Endodermal cell (in vitro differentiated cells): ENCODE measurements at regions not wholly inside any gene's neighbourhood (a gene's known extent, or its start where the extent isn't known, plus 50 kb on each side); places are given as distances from the start of the nearest gene placed in this dataset.

Experiments
- DNase-seq: peaks from one replicate; pipeline ENCODE4 v3.0.0-alpha.2; 2017
- H3K27ac ChIP-seq: 2 replicates; pipeline ENCODE4 v1.5.1; 2013; ENCODE audit warnings: mild to moderate bottlenecking, low read depth, low read length, moderate library complexity
- H3K27me3 ChIP-seq: 2 replicates; pipeline ENCODE4 v1.6.1; 2013; ENCODE audit warnings: mild to moderate bottlenecking, low read length, moderate library complexity; ENCODE audit not compliant: insufficient read depth, control insufficient read depth, poor library complexity, severe bottlenecking
- H3K36me3 ChIP-seq: 2 replicates; pipeline ENCODE4 v1.7.0; 2013; ENCODE audit warnings: mild to moderate bottlenecking, low read length, moderate library complexity; ENCODE audit not compliant: control insufficient read depth, insufficient read depth
- H3K4me1 ChIP-seq: one replicate; pipeline ENCODE4 v1.7.0; 2013; ENCODE audit warnings: low read length; ENCODE audit not compliant: control insufficient read depth, insufficient read depth
- H3K4me3 ChIP-seq: 2 replicates; pipeline ENCODE4 v1.5.1; 2013; ENCODE audit warnings: mild to moderate bottlenecking, low read length, moderate library complexity
- H3K9ac ChIP-seq: 2 replicates; pipeline ENCODE4 v1.6.1; 2013; ENCODE audit warnings: mild to moderate bottlenecking, low read length, moderate library complexity; ENCODE audit not compliant: poor library complexity, severe bottlenecking; ENCODE audit errors: extremely low read depth
- H3K9me3 ChIP-seq: 2 replicates; pipeline ENCODE4 v1.6.1; 2013; ENCODE audit warnings: mild to moderate bottlenecking, low read length, moderate library complexity; ENCODE audit not compliant: control insufficient read depth
- H3K27ac Mint-ChIP-seq: 2 replicates; pipeline ENCODE4 v1.8.0; 2020; ENCODE audit warnings: mixed read lengths
- H3K27me3 Mint-ChIP-seq: 2 replicates; pipeline ENCODE4 v1.8.0; 2021; ENCODE audit warnings: mild to moderate bottlenecking, mixed read lengths; ENCODE audit not compliant: insufficient read depth
- H3K36me3 Mint-ChIP-seq: 2 replicates; pipeline ENCODE4 v1.8.0; 2020; ENCODE audit warnings: low read depth, mixed read lengths
- H3K4me1 Mint-ChIP-seq: 2 replicates; pipeline ENCODE4 v1.8.0; 2020; ENCODE audit warnings: mixed read lengths
- H3K4me3 Mint-ChIP-seq: 2 replicates; pipeline ENCODE4 v1.8.0; 2020; ENCODE audit warnings: mild to moderate bottlenecking, moderate library complexity, mixed read lengths
- H3K9me3 Mint-ChIP-seq: 2 replicates; pipeline ENCODE4 v1.8.0; 2020; ENCODE audit warnings: mild to moderate bottlenecking, mixed read lengths
- WGBS, 2 experiments: methylation state at CpG; one replicate each; pipeline versions ENCODE4 v1.1.5 to v1.1.7; 2013; ENCODE audit warnings: missing lambda C conversion rate in 2 of 2, mixed read lengths in 1 of 2; ENCODE audit not compliant: insufficient coverage in 1 of 2, insufficient read length in 1 of 2; 5-methylcytosine and 5-hydroxymethylcytosine counted together
- TF ChIP-seq, protein P1 (sequence below): fragments of 200-600 bp; sonication (generic); conservative IDR thresholded peaks from 2 replicates; pipeline ENCODE4 v1.5.0; 2021; ENCODE audit warnings: antibody characterized with exemption, mild to moderate bottlenecking

DNA sequence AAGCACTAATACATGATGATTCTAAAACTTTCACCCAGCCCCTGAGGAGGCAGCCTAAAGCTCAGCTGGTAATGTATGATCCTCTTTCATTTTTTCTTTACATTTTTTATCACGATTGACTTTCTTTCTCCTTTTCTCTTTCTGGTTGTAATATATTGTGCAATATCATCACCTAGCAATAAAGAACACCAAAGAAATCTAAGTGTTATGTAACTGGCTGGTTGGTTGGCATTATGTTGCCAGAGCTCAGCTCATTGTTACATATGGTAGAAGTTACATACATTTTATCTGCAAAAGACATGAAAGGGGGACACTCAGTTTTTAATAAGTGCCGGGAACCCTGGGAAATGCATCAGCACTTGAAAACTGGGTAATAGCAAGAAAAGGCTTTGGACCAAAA, 432.1 kb upstream of the DDI1 start:
- Mint-ChIP-seq H3K36me3 (no peaks in the 10 kb centered on the region), H3K27me3 (peaks cover 14% of the 10 kb centered on the region), H3K4me1 (peaks cover 35% of the 10 kb centered on the region), H3K9me3 (peaks cover 8% of the 10 kb centered on the region), H3K4me3 (no peak overlapping the region), H3K27ac (no peak overlapping the region)
- 86 to 97% methylated on average over 1 of the region's 2 CpGs for WGBS, 2 experiments
- H3K4me3 ChIP-seq: no peak overlapping the region
- DNase-seq: no peak
- H3K4me1 ChIP-seq: peaks cover 16% of the 10 kb centered on the region
- TF ChIP-seq, protein P1, sequence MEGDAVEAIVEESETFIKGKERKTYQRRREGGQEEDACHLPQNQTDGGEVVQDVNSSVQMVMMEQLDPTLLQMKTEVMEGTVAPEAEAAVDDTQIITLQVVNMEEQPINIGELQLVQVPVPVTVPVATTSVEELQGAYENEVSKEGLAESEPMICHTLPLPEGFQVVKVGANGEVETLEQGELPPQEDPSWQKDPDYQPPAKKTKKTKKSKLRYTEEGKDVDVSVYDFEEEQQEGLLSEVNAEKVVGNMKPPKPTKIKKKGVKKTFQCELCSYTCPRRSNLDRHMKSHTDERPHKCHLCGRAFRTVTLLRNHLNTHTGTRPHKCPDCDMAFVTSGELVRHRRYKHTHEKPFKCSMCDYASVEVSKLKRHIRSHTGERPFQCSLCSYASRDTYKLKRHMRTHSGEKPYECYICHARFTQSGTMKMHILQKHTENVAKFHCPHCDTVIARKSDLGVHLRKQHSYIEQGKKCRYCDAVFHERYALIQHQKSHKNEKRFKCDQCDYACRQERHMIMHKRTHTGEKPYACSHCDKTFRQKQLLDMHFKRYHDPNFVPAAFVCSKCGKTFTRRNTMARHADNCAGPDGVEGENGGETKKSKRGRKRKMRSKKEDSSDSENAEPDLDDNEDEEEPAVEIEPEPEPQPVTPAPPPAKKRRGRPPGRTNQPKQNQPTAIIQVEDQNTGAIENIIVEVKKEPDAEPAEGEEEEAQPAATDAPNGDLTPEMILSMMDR: no peak
- H3K27me3 ChIP-seq: peaks cover 18% of the 10 kb centered on the region
- peaks cover 8% of the 10 kb centered on the region for H3K9me3 ChIP-seq
- no peak overlapping the region for H3K9ac ChIP-seq
- no peak overlapping the region for H3K27ac ChIP-seq
- no peaks in the 10 kb centered on the region for H3K36me3 ChIP-seq

DNA sequence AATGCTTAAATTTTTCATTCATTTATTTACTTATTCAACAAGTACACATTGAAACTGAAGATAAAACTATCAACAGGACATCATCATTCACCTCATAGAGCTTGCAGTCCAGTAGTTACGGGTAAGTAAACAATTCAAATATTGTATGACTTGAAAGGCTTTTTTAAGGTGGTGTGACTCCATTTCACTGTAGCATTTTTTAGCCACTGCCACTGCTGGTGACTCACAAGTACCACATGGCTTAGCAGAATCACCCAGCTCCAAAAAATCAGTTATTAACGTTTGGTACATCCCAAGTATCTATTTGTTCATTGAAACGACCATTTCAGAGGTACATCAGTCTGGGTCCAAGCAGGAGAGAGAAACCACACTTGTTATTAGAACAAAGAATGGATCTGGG, 427.9 kb upstream of the DDI1 start:
- Mint-ChIP-seq H3K27ac (no peak overlapping the region), H3K9me3 (peaks cover 14% of the 10 kb centered on the region), H3K4me3 (no peak overlapping the region), H3K4me1 (peaks cover 15% of the 10 kb centered on the region), H3K27me3 (peaks cover 14% of the 10 kb centered on the region), H3K36me3 (no peaks in the 10 kb centered on the region)
- DNase-seq: no peak
- Histone ChIP-seq H3K4me3 (peak overlapping the region; percentile 13), H3K27ac (no peak overlapping the region), H3K36me3 (no peaks in the 10 kb centered on the region), H3K4me1 (peaks cover under 1% of the 10 kb centered on the region), H3K9me3 (peaks cover 11% of the 10 kb centered on the region), H3K9ac (no peak overlapping the region), H3K27me3 (peaks cover 16% of the 10 kb centered on the region)
- TF ChIP-seq, protein P1: no peak
- 91 to 95% methylated on average over 3 of the region's 3 CpGs for WGBS, 2 experiments

DNA sequence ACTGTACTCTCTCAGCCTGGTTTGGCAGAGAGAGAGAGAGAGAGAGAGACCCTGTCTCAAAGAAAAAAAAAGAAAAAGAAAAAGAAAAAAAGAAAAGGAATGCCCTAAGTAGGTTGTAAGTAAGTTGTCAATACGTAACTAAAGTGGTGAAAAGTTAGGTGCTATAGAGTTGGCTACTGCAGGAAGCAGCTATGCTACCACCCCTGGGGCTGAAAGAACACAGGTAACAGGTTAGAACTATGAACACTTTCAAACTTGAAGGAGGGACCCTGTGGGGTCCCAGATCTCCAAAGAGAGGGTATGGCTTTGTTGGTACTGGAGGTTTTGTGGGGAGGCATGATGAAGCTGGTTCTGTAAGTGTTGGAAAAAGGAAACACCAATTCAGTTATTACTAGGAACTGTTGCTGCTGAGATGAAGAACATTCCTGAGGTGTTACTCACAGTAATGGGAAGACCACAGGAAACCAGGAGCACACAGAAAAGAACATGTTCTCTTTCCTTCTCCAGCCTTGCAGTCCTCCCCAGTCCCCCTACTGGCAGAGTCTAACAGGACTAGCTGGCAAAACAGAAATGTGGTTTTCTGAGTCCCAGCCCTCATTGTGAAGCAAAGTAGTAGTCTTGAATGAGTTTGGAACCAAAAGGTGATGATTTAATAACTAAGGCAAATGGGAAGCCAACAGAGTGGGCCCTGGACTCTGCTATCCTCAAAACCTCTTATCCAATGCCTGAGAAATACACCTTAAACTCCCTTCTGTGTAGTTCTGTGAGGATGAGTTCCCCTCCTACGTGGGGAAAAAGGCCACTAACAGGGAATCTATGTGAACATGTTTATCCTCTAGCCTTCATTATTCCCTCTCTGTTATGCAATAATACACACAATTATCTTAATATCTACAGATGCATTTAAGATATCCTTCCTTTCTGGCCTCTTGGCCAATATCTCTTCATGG, 427.0 kb upstream of the DDI1 start:
- Mint-ChIP-seq H3K9me3 (peaks cover 14% of the 10 kb centered on the region), H3K27ac (no peak overlapping the region), H3K4me3 (no peak overlapping the region), H3K4me1 (peaks cover 9% of the 10 kb centered on the region), H3K36me3 (no peaks in the 10 kb centered on the region), H3K27me3 (peaks cover 8% of the 10 kb centered on the region)
- H3K27ac ChIP-seq: no peak overlapping the region
- H3K9ac ChIP-seq: no peak overlapping the region
- 47 to 94% methylated on average over 1 to 2 of the region's 2 CpGs for WGBS, 2 experiments
- H3K36me3 ChIP-seq: no peaks in the 10 kb centered on the region
- H3K27me3 ChIP-seq: peaks cover 7% of the 10 kb centered on the region
- peak; percentile 83 for DNase-seq
- H3K4me3 ChIP-seq: no peak overlapping the region
- peaks cover 11% of the 10 kb centered on the region for H3K9me3 ChIP-seq
- TF ChIP-seq, protein P1: peak; percentile 81
- no peaks in the 10 kb centered on the region for H3K4me1 ChIP-seq
